Renal cortical epithelial cell (primary cell): ENCODE measurements at regions not wholly inside any gene's neighbourhood (a gene's known extent, or its start where the extent isn't known, plus 50 kb on each side); places are given as distances from the start of the nearest gene placed in this dataset.

Experiments
- DNase-seq: peaks from one replicate; pipeline ENCODE4 v3.0.0-alpha.2; 2011; ENCODE audit warnings: low read depth

DNA sequence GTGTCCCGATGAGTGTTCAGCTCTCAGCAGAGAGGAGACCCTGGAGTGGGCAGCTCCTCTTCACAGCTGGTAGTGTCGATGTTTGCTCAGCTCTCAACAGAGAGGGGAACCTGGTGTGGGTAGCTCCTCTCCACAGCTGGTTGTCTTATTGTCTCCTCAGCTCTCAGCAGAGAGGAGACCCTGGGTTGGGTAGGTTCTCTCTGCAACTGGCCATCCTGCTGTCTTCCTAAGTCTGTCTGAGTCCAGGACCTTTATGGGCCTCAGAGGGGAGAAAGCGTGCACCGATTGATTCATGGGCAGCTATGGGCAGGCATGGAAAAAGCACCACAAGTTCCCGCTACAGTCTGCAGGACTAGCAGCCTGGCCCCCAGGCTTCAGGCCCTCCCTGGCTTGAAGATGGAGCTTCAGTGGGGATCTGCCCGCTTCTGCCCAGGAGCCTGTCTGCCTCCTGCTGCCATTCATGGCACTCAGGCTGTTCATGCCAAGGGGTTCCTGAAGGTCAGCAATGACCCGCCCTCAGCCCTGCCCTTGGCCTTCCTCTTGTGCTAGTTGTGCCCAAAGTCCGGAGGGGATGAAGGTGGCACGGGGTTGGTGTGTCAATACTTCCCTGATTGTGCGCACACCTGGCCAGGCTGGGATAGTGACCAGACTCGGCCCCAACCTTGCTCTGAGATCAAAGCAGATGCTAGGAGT is 224.2 kb downstream of the KCNC2 start:
- no peak for DNase-seq

GRCh38 chr12:74985986-74986319 is 223.7 kb downstream of the KCNC2 start:
- DNase-seq = no peak

DNA sequence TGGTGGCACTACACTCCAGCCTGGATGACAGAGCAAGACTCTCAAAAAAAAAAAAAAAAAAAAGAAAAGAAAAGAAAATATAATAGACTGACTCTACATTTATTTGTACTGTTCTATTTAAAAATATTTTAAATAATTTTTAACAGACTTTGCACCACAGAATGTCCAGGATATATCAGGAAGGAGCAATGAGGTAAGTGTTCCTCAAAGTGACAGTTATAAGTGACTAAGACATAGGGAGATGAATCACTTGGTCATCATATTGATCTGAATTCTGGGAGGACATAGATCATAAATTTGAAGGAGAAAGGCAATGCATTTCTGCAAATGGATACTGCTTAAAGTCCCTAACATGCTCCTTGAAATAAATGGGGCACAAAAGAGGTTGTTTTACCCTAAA is 221.5 kb downstream of the KCNC2 start:
- DNase-seq = no peak
